ENCODE measurements at regions not wholly inside any gene's neighbourhood (a gene's known extent, or its start where the extent isn't known, plus 50 kb on each side); places are given as distances from the start of the nearest gene placed in this dataset.

- no peak overlapping the region for H3K4me3 Mint-ChIP-seq
- no peak for ATAC-seq
- no peaks in the 10 kb centered on the region for H3K36me3 Mint-ChIP-seq (ENCODE audit: low read depth)
- DNase-seq = no peak
- H3K27ac Mint-ChIP-seq = no peak overlapping the region
- peaks cover 4% of the 10 kb centered on the region for H3K9me3 Mint-ChIP-seq
- H3K27me3 Mint-ChIP-seq = no peaks in the 10 kb centered on the region
- no peaks in the 10 kb centered on the region for H3K4me1 Mint-ChIP-seq
Measured at GRCh38 chr2:57793310-57793709, 253.3 kb upstream of the VRK2 start.

GRCh38 chr2:57796527-57796926 lies 250.1 kb upstream of the VRK2 start:
- DNase-seq = no peak
- no peak overlapping the region for H3K4me3 Mint-ChIP-seq
- H3K27me3 Mint-ChIP-seq = no peaks in the 10 kb centered on the region
- ATAC-seq = no peak
- H3K27ac Mint-ChIP-seq = no peak overlapping the region
- no peaks in the 10 kb centered on the region for H3K36me3 Mint-ChIP-seq (ENCODE audit: low read depth)
- H3K4me1 Mint-ChIP-seq = no peaks in the 10 kb centered on the region
- H3K9me3 Mint-ChIP-seq = peaks cover 9% of the 10 kb centered on the region

DNA sequence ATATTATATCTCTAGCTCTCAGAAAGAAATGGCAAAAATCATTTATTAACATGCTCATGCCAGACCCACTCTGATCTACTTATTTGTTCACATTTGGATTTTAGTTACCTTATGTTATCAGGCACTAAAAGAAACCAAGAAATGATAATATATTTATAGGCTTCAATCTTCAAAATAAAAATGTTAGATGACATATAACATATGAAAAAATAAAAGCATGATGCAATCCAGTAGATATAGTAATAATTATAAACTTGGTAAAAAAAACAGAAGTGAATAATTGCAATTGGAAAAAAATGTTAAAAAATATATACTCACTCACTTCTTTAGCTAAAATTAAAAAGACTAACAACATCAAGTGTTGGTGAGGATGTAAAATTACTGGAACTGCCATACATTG lies 248.3 kb upstream of the VRK2 start:
- no peak overlapping the region for H3K4me3 Mint-ChIP-seq
- ATAC-seq = no peak
- no peak for DNase-seq
- peaks cover 13% of the 10 kb centered on the region for H3K9me3 Mint-ChIP-seq
- H3K27ac Mint-ChIP-seq = no peak overlapping the region
- no peaks in the 10 kb centered on the region for H3K36me3 Mint-ChIP-seq (ENCODE audit: low read depth)
- no peaks in the 10 kb centered on the region for H3K27me3 Mint-ChIP-seq
- no peaks in the 10 kb centered on the region for H3K4me1 Mint-ChIP-seq

- no peak overlapping the region for H3K4me3 Mint-ChIP-seq
- H3K27me3 Mint-ChIP-seq = no peaks in the 10 kb centered on the region
- H3K27ac Mint-ChIP-seq = no peak overlapping the region
- ATAC-seq (no peak), DNase-seq (no peak)
- H3K36me3 Mint-ChIP-seq (ENCODE audit: low read depth) = no peaks in the 10 kb centered on the region
- H3K9me3 Mint-ChIP-seq = peaks cover 13% of the 10 kb centered on the region
- no peaks in the 10 kb centered on the region for H3K4me1 Mint-ChIP-seq
Measured at GRCh38 chr2:57802243-57802642, 244.4 kb upstream of the VRK2 start.

- no peaks in the 10 kb centered on the region for H3K4me1 Mint-ChIP-seq
- ATAC-seq = no peak
Measured at GRCh38 chr2:57804971-57805370, 241.6 kb upstream of the VRK2 start.

GRCh38 chr2:57806449-57806968 lies 240.1 kb upstream of the VRK2 start:
- peaks cover 4% of the 10 kb centered on the region for H3K9me3 Mint-ChIP-seq
- H3K27ac Mint-ChIP-seq = no peak overlapping the region
- ATAC-seq (no peak), DNase-seq (no peak)
- no peaks in the 10 kb centered on the region for H3K36me3 Mint-ChIP-seq (ENCODE audit: low read depth)
- no peaks in the 10 kb centered on the region for H3K4me1 Mint-ChIP-seq
- H3K4me3 Mint-ChIP-seq = no peak overlapping the region
- H3K27me3 Mint-ChIP-seq = no peaks in the 10 kb centered on the region

More at GRCh38 chr2:57804971-57805370, 241.6 kb upstream of the VRK2 start:
- Mint-ChIP-seq H3K27ac (no peak overlapping the region), H3K36me3 (ENCODE audit: low read depth) (no peaks in the 10 kb centered on the region), H3K9me3 (peaks cover 5% of the 10 kb centered on the region), H3K4me3 (no peak overlapping the region), H3K27me3 (no peaks in the 10 kb centered on the region)
- no peak for DNase-seq

GRCh38 chr2:57809230-57809629 lies 237.4 kb upstream of the VRK2 start:
- no peaks in the 10 kb centered on the region for H3K9me3 Mint-ChIP-seq
- no peak for DNase-seq
- H3K27me3 Mint-ChIP-seq = no peaks in the 10 kb centered on the region
- no peaks in the 10 kb centered on the region for H3K4me1 Mint-ChIP-seq
- H3K4me3 Mint-ChIP-seq = no peak overlapping the region
- no peak for ATAC-seq
- no peaks in the 10 kb centered on the region for H3K36me3 Mint-ChIP-seq (ENCODE audit: low read depth)
- no peak overlapping the region for H3K27ac Mint-ChIP-seq

DNA sequence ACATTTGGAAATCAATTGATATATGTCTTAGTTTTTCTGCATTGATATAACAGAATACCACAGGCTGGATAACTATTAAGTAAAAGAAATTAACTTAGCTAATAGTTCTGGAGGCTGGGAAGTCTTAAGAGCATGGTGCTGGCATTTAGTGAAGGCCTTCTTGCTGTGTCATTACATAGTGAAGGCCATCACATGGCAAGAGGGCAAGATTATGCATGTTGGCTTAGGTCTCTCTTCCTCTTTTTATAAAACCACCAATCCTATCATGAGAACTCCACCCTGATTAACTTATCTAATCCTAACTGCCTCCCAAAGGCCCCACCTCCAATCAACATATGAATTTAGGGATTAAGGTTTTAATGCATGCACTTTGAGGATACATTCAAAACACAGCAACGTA lies 225.5 kb upstream of the VRK2 start:
- DNase-seq (no peak), ATAC-seq (no peak)
- no peaks in the 10 kb centered on the region for H3K4me1 Mint-ChIP-seq
- no peak overlapping the region for H3K27ac Mint-ChIP-seq
- no peaks in the 10 kb centered on the region for H3K9me3 Mint-ChIP-seq
- no peaks in the 10 kb centered on the region for H3K27me3 Mint-ChIP-seq
- H3K4me3 Mint-ChIP-seq = no peak overlapping the region
- no peaks in the 10 kb centered on the region for H3K36me3 Mint-ChIP-seq (ENCODE audit: low read depth)

DNA sequence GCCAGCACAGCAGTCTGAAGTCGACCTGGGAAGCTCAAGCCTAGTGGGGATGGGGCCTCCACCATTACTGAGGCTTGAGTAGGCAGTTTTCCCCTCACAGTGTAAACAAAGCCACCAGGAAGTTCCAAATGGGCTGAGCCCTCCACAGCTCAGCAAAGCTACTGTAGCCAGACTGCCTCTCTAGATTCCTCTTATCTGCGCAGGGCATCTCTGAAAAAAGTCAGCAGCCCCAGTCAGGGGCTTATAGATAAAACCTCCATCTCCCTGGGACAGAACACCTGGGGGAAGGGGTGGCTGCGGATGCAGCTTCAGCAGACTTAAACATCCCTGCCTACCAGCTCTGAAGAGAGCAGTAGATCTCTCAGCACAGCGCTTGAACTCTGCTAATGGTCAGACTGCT lies 218.4 kb upstream of the VRK2 start:
- no peak for DNase-seq
- H3K4me3 Mint-ChIP-seq = no peak overlapping the region
- H3K9me3 Mint-ChIP-seq = peaks cover 10% of the 10 kb centered on the region
- H3K27me3 Mint-ChIP-seq = no peaks in the 10 kb centered on the region
- H3K36me3 Mint-ChIP-seq (ENCODE audit: low read depth) = peaks cover 3% of the 10 kb centered on the region
- H3K27ac Mint-ChIP-seq = no peak overlapping the region
- ATAC-seq = no peak
- H3K4me1 Mint-ChIP-seq = no peaks in the 10 kb centered on the region

- Mint-ChIP-seq H3K27me3 (no peaks in the 10 kb centered on the region), H3K4me1 (no peaks in the 10 kb centered on the region), H3K36me3 (ENCODE audit: low read depth) (peaks cover 2% of the 10 kb centered on the region), H3K4me3 (no peak overlapping the region), H3K9me3 (peaks cover 5% of the 10 kb centered on the region), H3K27ac (no peak overlapping the region)
- no peak for ATAC-seq
- no peak for DNase-seq
Measured at GRCh38 chr2:57834666-57835065, 211.9 kb upstream of the VRK2 start.

GRCh38 chr2:57842531-57842930 lies 204.1 kb upstream of the VRK2 start:
- no peak for DNase-seq
- no peaks in the 10 kb centered on the region for H3K4me1 Mint-ChIP-seq
- H3K27ac Mint-ChIP-seq = no peak overlapping the region
- no peak for ATAC-seq
- no peak overlapping the region for H3K4me3 Mint-ChIP-seq
- H3K27me3 Mint-ChIP-seq = no peaks in the 10 kb centered on the region
- H3K9me3 Mint-ChIP-seq = peaks cover 5% of the 10 kb centered on the region
- H3K36me3 Mint-ChIP-seq (ENCODE audit: low read depth) = no peaks in the 10 kb centered on the region

DNA sequence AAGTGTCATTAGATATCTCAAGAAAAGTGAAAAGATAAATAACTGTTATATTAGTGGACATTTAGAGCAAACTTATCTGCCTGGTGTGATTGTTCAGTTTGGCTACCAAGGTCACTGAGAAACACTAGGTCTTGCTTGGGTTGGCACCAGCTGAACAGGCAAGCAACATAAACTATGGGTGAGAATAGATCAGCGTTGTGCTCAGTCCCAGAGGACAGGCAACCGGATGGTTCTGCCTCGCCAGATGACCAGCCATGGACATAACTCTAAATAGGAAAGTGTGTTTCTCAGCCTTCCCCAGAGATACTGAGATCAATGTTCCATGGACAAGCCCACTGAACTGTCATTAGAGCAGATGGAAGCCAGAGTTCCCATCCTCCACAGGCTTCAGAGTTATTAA lies 203.4 kb upstream of the VRK2 start:
- Mint-ChIP-seq H3K27ac (no peak overlapping the region), H3K9me3 (peaks cover 5% of the 10 kb centered on the region), H3K4me1 (no peaks in the 10 kb centered on the region), H3K27me3 (no peaks in the 10 kb centered on the region), H3K36me3 (ENCODE audit: low read depth) (no peaks in the 10 kb centered on the region), H3K4me3 (no peak overlapping the region)
- ATAC-seq (no peak), DNase-seq (no peak)

DNA sequence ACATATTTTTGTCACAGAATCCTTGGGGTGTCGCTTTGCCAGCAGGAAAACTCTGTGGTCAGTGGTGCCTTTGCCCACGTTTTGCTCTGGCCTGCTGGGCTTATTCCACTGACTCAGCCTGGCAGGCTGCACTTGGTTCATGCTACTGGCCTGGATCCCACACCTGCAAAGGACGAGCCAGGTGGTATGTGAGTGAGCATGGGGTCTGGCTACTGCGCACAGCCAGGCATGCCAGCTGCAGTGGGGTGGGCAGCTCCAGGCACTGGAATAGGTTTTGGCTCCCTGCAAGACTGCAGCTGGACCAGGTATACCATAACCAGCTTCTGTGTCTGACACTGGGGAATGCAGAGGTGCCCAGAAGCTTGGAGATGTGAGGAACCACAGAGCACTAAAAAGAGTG lies 197.9 kb upstream of the VRK2 start:
- no peaks in the 10 kb centered on the region for H3K36me3 Mint-ChIP-seq (ENCODE audit: low read depth)
- peaks cover 5% of the 10 kb centered on the region for H3K9me3 Mint-ChIP-seq
- DNase-seq = no peak
- no peaks in the 10 kb centered on the region for H3K4me1 Mint-ChIP-seq
- H3K27me3 Mint-ChIP-seq = no peaks in the 10 kb centered on the region
- H3K27ac Mint-ChIP-seq = no peak overlapping the region
- H3K4me3 Mint-ChIP-seq = no peak overlapping the region
- ATAC-seq = no peak

GRCh38 chr2:57849843-57850242 lies 196.8 kb upstream of the VRK2 start:
- H3K27me3 Mint-ChIP-seq = no peaks in the 10 kb centered on the region

DNA sequence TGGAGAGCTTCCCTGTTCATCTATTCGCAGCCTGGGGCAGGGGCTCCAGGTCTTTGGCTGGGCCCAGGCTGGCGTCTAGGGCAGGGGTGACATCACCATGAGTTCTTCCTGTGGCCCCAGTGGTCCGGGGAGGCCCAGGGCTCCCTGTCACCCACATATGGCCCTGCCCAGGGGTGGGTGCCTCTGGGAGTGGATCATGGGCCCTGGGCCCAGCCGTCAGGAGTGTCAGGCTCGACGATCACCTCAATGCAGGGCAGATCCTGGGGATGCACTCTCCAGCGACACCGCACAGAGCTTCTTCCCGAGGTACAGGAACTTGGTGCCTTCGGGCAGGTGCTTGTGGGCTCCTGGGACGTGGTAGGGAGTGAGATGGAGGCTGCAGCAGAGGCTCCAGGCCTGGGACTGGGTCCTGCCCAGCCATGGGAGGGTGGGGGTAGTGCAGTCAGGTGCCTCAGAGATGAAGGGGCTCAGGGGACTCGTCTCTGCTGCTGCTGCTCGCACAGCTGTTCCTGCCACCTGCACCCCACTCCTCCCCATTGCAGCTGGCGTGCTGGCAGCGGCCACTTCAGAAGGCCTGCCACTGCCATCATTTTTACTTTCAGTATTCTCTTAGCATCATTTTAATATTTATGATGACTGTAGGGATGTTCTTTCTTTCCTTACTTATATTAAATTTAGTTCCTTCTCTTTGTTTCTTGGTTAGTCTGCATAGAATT lies 196.0 kb upstream of the VRK2 start:
- Mint-ChIP-seq H3K27me3 (no peaks in the 10 kb centered on the region), H3K4me1 (no peaks in the 10 kb centered on the region), H3K4me3 (no peak overlapping the region), H3K36me3 (ENCODE audit: low read depth) (no peaks in the 10 kb centered on the region), H3K27ac (no peak overlapping the region), H3K9me3 (peaks cover 5% of the 10 kb centered on the region)
- no peak for ATAC-seq
- no peak for DNase-seq

More at GRCh38 chr2:57849843-57850242, 196.8 kb upstream of the VRK2 start:
- DNase-seq = no peak
- H3K9me3 Mint-ChIP-seq = peaks cover 5% of the 10 kb centered on the region
- no peaks in the 10 kb centered on the region for H3K4me1 Mint-ChIP-seq
- H3K4me3 Mint-ChIP-seq = no peak overlapping the region
- ATAC-seq = no peak
- no peak overlapping the region for H3K27ac Mint-ChIP-seq
- H3K36me3 Mint-ChIP-seq (ENCODE audit: low read depth) = no peaks in the 10 kb centered on the region

DNA sequence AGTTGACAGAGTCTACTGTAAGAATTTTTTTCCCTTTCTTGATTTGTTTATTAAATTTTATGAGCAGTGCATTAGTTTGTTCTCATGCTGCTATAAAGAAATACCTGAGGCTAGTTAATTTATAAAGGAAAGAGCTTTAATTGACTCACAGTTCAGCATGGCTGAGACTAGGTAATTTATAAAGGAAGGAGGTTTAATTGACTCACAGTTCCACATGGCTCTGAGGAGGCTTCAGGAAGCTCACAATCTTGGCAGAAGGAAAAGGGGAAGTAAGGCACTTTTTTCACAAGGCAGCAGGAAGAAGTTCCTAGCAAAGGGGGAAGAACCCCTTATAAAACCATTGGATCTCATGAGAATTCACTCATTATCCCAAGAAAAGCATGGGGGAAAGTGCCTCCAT lies 191.4 kb upstream of the VRK2 start:
- no peak for ATAC-seq
- H3K4me1 Mint-ChIP-seq = no peaks in the 10 kb centered on the region
- DNase-seq = no peak
- no peak overlapping the region for H3K27ac Mint-ChIP-seq
- H3K4me3 Mint-ChIP-seq = no peak overlapping the region
- H3K27me3 Mint-ChIP-seq = no peaks in the 10 kb centered on the region
- no peaks in the 10 kb centered on the region for H3K9me3 Mint-ChIP-seq
- no peaks in the 10 kb centered on the region for H3K36me3 Mint-ChIP-seq (ENCODE audit: low read depth)

All from activated naive CD8-positive, alpha-beta T cell treated with anti-CD3 and anti-CD28 coated beads, Interleukin-2, amount 50 U/mL, for 24 hours (primary cell).